C4-2B (cell line): ENCODE measurements at regions not wholly inside any gene's neighbourhood (a gene's known extent, or its start where the extent isn't known, plus 50 kb on each side); places are given as distances from the start of the nearest gene placed in this dataset.

Source experiments
- H3K27ac ChIP-seq: fragments of 450-650 bp; 2 replicates; pipeline ENCODE4 v1.5.1; 2017
- CTCF ChIP-seq: fragments of 450-650 bp; conservative IDR thresholded peaks from 2 replicates; pipeline ENCODE4 v1.5.1; 2017; ENCODE audit warnings: mild to moderate bottlenecking
- ZFX ChIP-seq: fragments of 450-650 bp; IDR thresholded peaks from 2 replicates; pipeline ENCODE4 v1.6.1; 2017

- no peak for TF ChIP-seq CTCF
- TF ChIP-seq ZFX, result no peak
- no peak overlapping the region for H3K27ac ChIP-seq
Observed at GRCh38 chrX:39899856-39900776, 197.6 kb downstream of the BCOR start.

GRCh38 chrX:39900777-39901170 lies 197.0 kb downstream of the BCOR start:
- H3K27ac ChIP-seq, result no peak overlapping the region
- no peak for TF ChIP-seq CTCF
- no peak for TF ChIP-seq ZFX

- no peak overlapping the region for H3K27ac ChIP-seq
- no peak for TF ChIP-seq ZFX
Observed at GRCh38 chrX:39903343-39903742, 194.4 kb downstream of the BCOR start.

GRCh38 chrX:39903937-39904336 lies 193.8 kb downstream of the BCOR start:
- TF ChIP-seq ZFX (no peak), CTCF (no peak)
- no peak overlapping the region for H3K27ac ChIP-seq

GRCh38 chrX:39904816-39905537 lies 192.8 kb downstream of the BCOR start:
- TF ChIP-seq CTCF, result no peak
- no peak for TF ChIP-seq ZFX

GRCh38 chrX:39905538-39905891 lies 192.2 kb downstream of the BCOR start:
- no peak overlapping the region for H3K27ac ChIP-seq
- TF ChIP-seq ZFX, result no peak
- TF ChIP-seq CTCF, result no peak

More at GRCh38 chrX:39904816-39905537, 192.8 kb downstream of the BCOR start:
- H3K27ac ChIP-seq, result no peak overlapping the region

- TF ChIP-seq CTCF (no peak), ZFX (no peak)
- no peak overlapping the region for H3K27ac ChIP-seq
Observed at GRCh38 chrX:39905946-39906345, 191.8 kb downstream of the BCOR start.
